SK-N-SH (cell line): ENCODE measurements at regions not wholly inside any gene's neighbourhood (a gene's known extent, or its start where the extent isn't known, plus 50 kb on each side); places are given as distances from the start of the nearest gene placed in this dataset.

Source experiments
- CTCF ChIA-PET: fragments of 300-600, 350-600 bp; formaldehyde crosslinking; extraction: SDS; loops from one replicate; lab custom pipeline; 2021; lab: Yijun Ruan, JAX
- POLR2A ChIA-PET: fragments of 350-600 bp; sonication (Branson Sonifier 250); formaldehyde crosslinking; extraction: SDS; loops from one replicate; lab custom pipeline; 2020; ENCODE audit warnings: antibody characterized with exemption, inconsistent platforms; lab: Yijun Ruan, JAX
- DNase-seq: peaks from one replicate; pipeline ENCODE4 v3.0.0; 2012
- H2AFZ ChIP-seq: fragments of 200-600 bp; sonication (generic); 2 replicates; pipeline ENCODE4 v1.8.1; 2016; ENCODE audit warnings: antibody characterized with exemption, mild to moderate bottlenecking, low read depth
- H3F3A ChIP-seq: fragments of 200-600 bp; sonication (generic); replicated peaks from 2 replicates; pipeline ENCODE3; 2016; ENCODE audit warnings: antibody characterized with exemption, mild to moderate bottlenecking; ENCODE audit not compliant: insufficient read depth
- H3K27ac ChIP-seq, 2 experiments: fragments of 200-500 bp in 1 of 2; fragments of 200-600 bp in 1 of 2; sonication (Bioruptor generic) in 1 of 2; sonication (generic), shearing (Covaris generic) in 1 of 2; 2 replicates each; pipeline versions ENCODE4 v1.5.1 to v1.6.1; 2014 to 2016; ENCODE audit warnings: low read depth in 2 of 2, inconsistent platforms in 1 of 2, low read length in 1 of 2, mild to moderate bottlenecking in 1 of 2, mixed read lengths in 1 of 2
- H3K27me3 ChIP-seq: fragments of 200-600 bp; sonication (generic), shearing (Covaris generic); 2 replicates; pipeline ENCODE4 v1.6.1; 2016; ENCODE audit warnings: mixed run types; ENCODE audit not compliant: insufficient read depth
- H3K36me3 ChIP-seq, 2 experiments: fragments of 200-500 bp in 1 of 2; fragments of 200-600 bp in 1 of 2; sonication (Bioruptor generic) in 1 of 2; sonication (generic) in 1 of 2; replicated peaks in 1 of 2; 2 replicates each; pipeline versions ENCODE3 to v1.5.1; 2014 to 2016; ENCODE audit warnings: low read length in 1 of 2, mild to moderate bottlenecking in 1 of 2; ENCODE audit not compliant: insufficient read depth in 2 of 2, control insufficient read depth in 1 of 2
- H3K4me1 ChIP-seq, 2 experiments: fragments of 200-500 bp in 1 of 2; fragments of 200-600 bp in 1 of 2; sonication (Bioruptor generic) in 1 of 2; sonication (generic), shearing (Covaris generic) in 1 of 2; 2 replicates each; pipeline versions ENCODE4 v1.5.1 to v1.6.1; 2014 to 2016; ENCODE audit warnings: low read depth in 1 of 2, low read length in 1 of 2, mixed run types in 1 of 2; ENCODE audit not compliant: insufficient read depth in 2 of 2, control insufficient read depth in 1 of 2
- H3K4me2 ChIP-seq: fragments of 200-600 bp; sonication (generic), shearing (Covaris generic); 2 replicates; pipeline ENCODE4 v1.6.1; 2017; ENCODE audit warnings: mixed run types
- H3K4me3 ChIP-seq, 2 experiments: fragments of 200-500 bp in 1 of 2; fragments of 200-600 bp in 1 of 2; sonication (Bioruptor generic) in 1 of 2; sonication (generic), shearing (Covaris generic) in 1 of 2; 2 replicates each; pipeline versions ENCODE4 v1.5.1 to v1.8.1; 2014 to 2016; ENCODE audit warnings: low read depth in 2 of 2, inconsistent platforms in 1 of 2, low read length in 1 of 2, mild to moderate bottlenecking in 1 of 2, mixed read lengths in 1 of 2, moderate library complexity in 1 of 2
- H3K79me2 ChIP-seq: fragments of 200-600 bp; sonication (generic); 2 replicates; pipeline ENCODE4 v1.8.1; 2017; ENCODE audit warnings: mild to moderate bottlenecking; ENCODE audit not compliant: insufficient read depth
- H3K9ac ChIP-seq: fragments of 200-600 bp; sonication (generic); 2 replicates; pipeline ENCODE4 v1.6.1; 2017; ENCODE audit warnings: mixed run types
- H3K9me2 ChIP-seq: fragments of 200-600 bp; sonication (generic); 2 replicates; pipeline ENCODE4 v1.6.1; 2017; ENCODE audit warnings: mixed run types
- H3K9me3 ChIP-seq: fragments of 200-600 bp; sonication (generic); 2 replicates; pipeline ENCODE4 v1.6.1; 2017; ENCODE audit warnings: mixed run types, mild to moderate bottlenecking, moderate library complexity
- H4K20me1 ChIP-seq: fragments of 200-600 bp; sonication (generic); 2 replicates; pipeline ENCODE4 v1.6.1; 2017; ENCODE audit warnings: mild to moderate bottlenecking, mixed run types; ENCODE audit not compliant: insufficient read depth
- ELF1 ChIP-seq: IDR thresholded peaks from 2 replicates; pipeline ENCODE4 v1.4.0; 2012
- EP300 ChIP-seq, 2 experiments: IDR thresholded peaks; 2 replicates each; pipeline versions ENCODE4 v1.4.0 to v1.6.1; 2012; ENCODE audit warnings: borderline replicate concordance in 1 of 2, low read depth in 1 of 2, low read length in 1 of 2
- EZH2phosphoT487 ChIP-seq: fragments of 200-600 bp; sonication (generic); IDR thresholded peaks from 2 replicates; pipeline ENCODE4 v1.6.1; 2017; ENCODE audit warnings: low read depth, mixed run types, mild to moderate bottlenecking, antibody characterized with exemption, moderate library complexity, borderline replicate concordance
- FOSL2 ChIP-seq: IDR thresholded peaks from 2 replicates; pipeline ENCODE4 v1.4.0; 2012; ENCODE audit warnings: low read depth, mild to moderate bottlenecking, moderate library complexity, borderline replicate concordance
- FOXM1 ChIP-seq: IDR thresholded peaks from 2 replicates; pipeline ENCODE4 v1.4.0; 2012; ENCODE audit warnings: low read depth, mild to moderate bottlenecking
- GABPA ChIP-seq: IDR thresholded peaks from 2 replicates; pipeline ENCODE4 v1.4.0; 2012; ENCODE audit warnings: low read depth, mild to moderate bottlenecking
- GATA2 ChIP-seq: sonication (generic); formaldehyde crosslinking; IDR thresholded peaks from 2 replicates; pipeline ENCODE4 v1.5.0; 2020; ENCODE audit warnings: mild to moderate bottlenecking, missing genetic modification reagents
- JUND ChIP-seq: IDR thresholded peaks from 2 replicates; pipeline ENCODE4 v1.4.0; 2012
- RAD21 ChIP-seq: IDR thresholded peaks from 2 replicates; pipeline ENCODE4 v1.6.1; 2012; ENCODE audit warnings: mild to moderate bottlenecking, low read length
- RCOR1 ChIP-seq: fragments of 150-350 bp; IDR thresholded peaks from 2 replicates; pipeline ENCODE4 v1.6.1; 2017; ENCODE audit warnings: antibody characterized with exemption, low read length
- RFX5 ChIP-seq: IDR thresholded peaks from 2 replicates; pipeline ENCODE4 v1.6.1; 2012; ENCODE audit warnings: mild to moderate bottlenecking, improper control_type of control experiment, low read length
- TAF1 ChIP-seq: IDR thresholded peaks from 2 replicates; pipeline ENCODE4 v1.6.1; 2012; ENCODE audit warnings: low read depth, mild to moderate bottlenecking, low read length, moderate library complexity, borderline replicate concordance
- TCF12 ChIP-seq: IDR thresholded peaks from 2 replicates; pipeline ENCODE4 v1.4.0; 2012
- WGBS: methylation state at CpG from one replicate; pipeline ENCODE4 v1.1.6; 2017; ENCODE audit warnings: low lambda C conversion rate; 5-methylcytosine and 5-hydroxymethylcytosine counted together
- TF ChIP-seq, protein P1 (sequence below): fragments of 200-600 bp; sonication (generic); IDR thresholded peaks from 2 replicates; pipeline ENCODE4 v1.6.1; 2017; ENCODE audit warnings: antibody characterized with exemption, mild to moderate bottlenecking, moderate library complexity
- TF ChIP-seq, protein P2 (sequence below): fragments of 150-350 bp; IDR thresholded peaks from 2 replicates; pipeline ENCODE4 v1.6.1; 2017; ENCODE audit warnings: antibody characterized with exemption, low read length, low read depth, borderline replicate concordance
- TF ChIP-seq, protein P3 (sequence below): IDR thresholded peaks from 2 replicates; pipeline ENCODE4; 2012
- TF ChIP-seq, protein P4 (sequence below): IDR thresholded peaks from 2 replicates; pipeline ENCODE4 v1.4.0; 2012; ENCODE audit warnings: low read depth, borderline replicate concordance

DNA sequence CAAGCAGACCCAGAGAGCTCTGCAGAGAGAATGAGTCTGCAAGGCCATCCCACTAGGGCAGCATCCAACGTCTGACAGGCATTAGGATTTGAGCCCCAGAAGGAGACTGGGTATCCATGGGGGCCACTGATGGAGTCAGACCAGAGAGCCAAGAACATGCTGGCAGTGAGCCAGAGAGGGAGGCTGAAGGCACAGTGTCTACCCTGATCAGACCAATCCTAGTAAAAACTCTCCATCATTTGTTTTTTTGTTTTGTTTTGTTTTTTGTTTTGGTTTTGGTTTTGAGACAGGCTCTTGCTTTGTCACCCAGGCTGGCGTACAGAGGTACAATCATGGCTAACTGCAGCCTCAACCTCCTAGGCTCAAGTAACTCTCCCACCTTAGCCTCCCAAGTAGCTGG is 133.1 kb upstream of the LYZL2 start:
- Histone ChIP-seq H3K9ac (no peak overlapping the region), H3K27me3 (no peaks in the 10 kb centered on the region), H3K27ac (no peak overlapping the region), H2AFZ (no peak overlapping the region), H3K79me2 (no peaks in the 10 kb centered on the region), H3K36me3 (no peaks in the 10 kb centered on the region), H4K20me1 (no peaks in the 10 kb centered on the region), H3F3A (no peaks in the 10 kb centered on the region), H3K9me3 (no peaks in the 10 kb centered on the region), H3K4me1 (no peaks in the 10 kb centered on the region), H3K4me3 (no peak overlapping the region), H3K4me2 (no peak overlapping the region), H3K9me2 (no peaks in the 10 kb centered on the region)
- 42% methylated on average over 2 of the region's 2 CpGs for WGBS
- DNase-seq: no peak
- POLR2A ChIA-PET: no interaction called here
- TF ChIP-seq, protein P1, sequence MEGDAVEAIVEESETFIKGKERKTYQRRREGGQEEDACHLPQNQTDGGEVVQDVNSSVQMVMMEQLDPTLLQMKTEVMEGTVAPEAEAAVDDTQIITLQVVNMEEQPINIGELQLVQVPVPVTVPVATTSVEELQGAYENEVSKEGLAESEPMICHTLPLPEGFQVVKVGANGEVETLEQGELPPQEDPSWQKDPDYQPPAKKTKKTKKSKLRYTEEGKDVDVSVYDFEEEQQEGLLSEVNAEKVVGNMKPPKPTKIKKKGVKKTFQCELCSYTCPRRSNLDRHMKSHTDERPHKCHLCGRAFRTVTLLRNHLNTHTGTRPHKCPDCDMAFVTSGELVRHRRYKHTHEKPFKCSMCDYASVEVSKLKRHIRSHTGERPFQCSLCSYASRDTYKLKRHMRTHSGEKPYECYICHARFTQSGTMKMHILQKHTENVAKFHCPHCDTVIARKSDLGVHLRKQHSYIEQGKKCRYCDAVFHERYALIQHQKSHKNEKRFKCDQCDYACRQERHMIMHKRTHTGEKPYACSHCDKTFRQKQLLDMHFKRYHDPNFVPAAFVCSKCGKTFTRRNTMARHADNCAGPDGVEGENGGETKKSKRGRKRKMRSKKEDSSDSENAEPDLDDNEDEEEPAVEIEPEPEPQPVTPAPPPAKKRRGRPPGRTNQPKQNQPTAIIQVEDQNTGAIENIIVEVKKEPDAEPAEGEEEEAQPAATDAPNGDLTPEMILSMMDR: no peak
- no peak for TF ChIP-seq GATA2 (CRISPR knock-in tag)
- CTCF ChIA-PET: interaction anchor here (3.9 kb wide), 1 partner anchor 11 kb away, joined by 14 read pairs; no protein-coding TSS in a partner anchor

DNA sequence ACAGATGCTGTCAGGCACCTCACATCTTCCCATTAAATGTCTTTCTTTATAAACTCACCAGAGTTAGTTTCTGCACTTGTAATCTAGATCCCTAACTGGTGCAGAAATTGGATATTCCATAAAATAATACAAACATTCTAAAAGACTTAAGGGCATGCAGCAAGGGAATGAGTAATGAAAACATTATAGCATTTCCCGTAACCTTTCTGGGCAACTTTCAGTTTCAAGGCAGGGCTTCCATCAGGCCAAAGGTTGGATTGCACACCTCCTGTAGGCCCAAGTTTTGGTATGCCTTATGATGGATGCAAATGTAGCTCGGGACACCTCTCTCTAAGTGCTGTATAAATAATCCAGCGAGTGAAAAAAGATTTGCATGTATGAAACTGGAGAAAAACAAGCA is 129.9 kb upstream of the LYZL2 start:
- no peak for TF ChIP-seq TAF1
- TF ChIP-seq RCOR1: no peak
- TF ChIP-seq RAD21: no peak
- TF ChIP-seq RFX5: no peak
- TF ChIP-seq, protein P2, sequence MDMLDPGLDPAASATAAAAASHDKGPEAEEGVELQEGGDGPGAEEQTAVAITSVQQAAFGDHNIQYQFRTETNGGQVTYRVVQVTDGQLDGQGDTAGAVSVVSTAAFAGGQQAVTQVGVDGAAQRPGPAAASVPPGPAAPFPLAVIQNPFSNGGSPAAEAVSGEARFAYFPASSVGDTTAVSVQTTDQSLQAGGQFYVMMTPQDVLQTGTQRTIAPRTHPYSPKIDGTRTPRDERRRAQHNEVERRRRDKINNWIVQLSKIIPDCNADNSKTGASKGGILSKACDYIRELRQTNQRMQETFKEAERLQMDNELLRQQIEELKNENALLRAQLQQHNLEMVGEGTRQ: no peak
- TF ChIP-seq FOSL2: no peak
- TF ChIP-seq TCF12: no peak
- no peak for TF ChIP-seq ELF1
- no peak for TF ChIP-seq EP300 (IDR thresholded peaks at IDR 0.05; ENCODE audit: borderline replicate concordance in 1 of 2, low read depth in 1 of 2, low read length in 1 of 2)
- TF ChIP-seq JUND: no peak
- TF ChIP-seq FOXM1: no peak
- TF ChIP-seq, protein P3, sequence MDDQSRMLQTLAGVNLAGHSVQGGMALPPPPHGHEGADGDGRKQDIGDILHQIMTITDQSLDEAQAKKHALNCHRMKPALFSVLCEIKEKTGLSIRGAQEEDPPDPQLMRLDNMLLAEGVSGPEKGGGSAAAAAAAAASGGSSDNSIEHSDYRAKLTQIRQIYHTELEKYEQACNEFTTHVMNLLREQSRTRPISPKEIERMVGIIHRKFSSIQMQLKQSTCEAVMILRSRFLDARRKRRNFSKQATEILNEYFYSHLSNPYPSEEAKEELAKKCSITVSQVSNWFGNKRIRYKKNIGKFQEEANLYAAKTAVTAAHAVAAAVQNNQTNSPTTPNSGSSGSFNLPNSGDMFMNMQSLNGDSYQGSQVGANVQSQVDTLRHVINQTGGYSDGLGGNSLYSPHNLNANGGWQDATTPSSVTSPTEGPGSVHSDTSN: no peak
- no peak for TF ChIP-seq GABPA
- no peak for TF ChIP-seq EZH2phosphoT487
- TF ChIP-seq, protein P4, sequence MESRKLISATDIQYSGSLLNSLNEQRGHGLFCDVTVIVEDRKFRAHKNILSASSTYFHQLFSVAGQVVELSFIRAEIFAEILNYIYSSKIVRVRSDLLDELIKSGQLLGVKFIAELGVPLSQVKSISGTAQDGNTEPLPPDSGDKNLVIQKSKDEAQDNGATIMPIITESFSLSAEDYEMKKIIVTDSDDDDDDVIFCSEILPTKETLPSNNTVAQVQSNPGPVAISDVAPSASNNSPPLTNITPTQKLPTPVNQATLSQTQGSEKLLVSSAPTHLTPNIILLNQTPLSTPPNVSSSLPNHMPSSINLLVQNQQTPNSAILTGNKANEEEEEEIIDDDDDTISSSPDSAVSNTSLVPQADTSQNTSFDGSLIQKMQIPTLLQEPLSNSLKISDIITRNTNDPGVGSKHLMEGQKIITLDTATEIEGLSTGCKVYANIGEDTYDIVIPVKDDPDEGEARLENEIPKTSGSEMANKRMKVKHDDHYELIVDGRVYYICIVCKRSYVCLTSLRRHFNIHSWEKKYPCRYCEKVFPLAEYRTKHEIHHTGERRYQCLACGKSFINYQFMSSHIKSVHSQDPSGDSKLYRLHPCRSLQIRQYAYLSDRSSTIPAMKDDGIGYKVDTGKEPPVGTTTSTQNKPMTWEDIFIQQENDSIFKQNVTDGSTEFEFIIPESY: no peak
- 52% methylated on average over 3 of the region's 3 CpGs for WGBS
- no peak overlapping the region for H3K27ac ChIP-seq

More for the DNA sequence above, 129.9 kb upstream of the LYZL2 start:
- CTCF ChIA-PET: interaction anchor here (0.7 to 1.4 kb wide), 3 partner anchors 15 to 33 kb away, joined by 3 to 4 read pairs (median 4); no protein-coding TSS in a partner anchor
- Histone ChIP-seq H3K4me3 (no peak overlapping the region), H3K9me3 (no peaks in the 10 kb centered on the region), H3K4me1 (peaks cover 0 to 2% of the 10 kb centered on the region in 2 experiments; a peak in 1 of 4 replicates), H3K36me3 (no peaks in the 10 kb centered on the region), H4K20me1 (no peaks in the 10 kb centered on the region), H3K79me2 (no peaks in the 10 kb centered on the region), H3F3A (no peaks in the 10 kb centered on the region), H3K4me2 (no peak overlapping the region), H3K9me2 (no peaks in the 10 kb centered on the region), H2AFZ (no peak overlapping the region), H3K9ac (no peak overlapping the region), H3K27me3 (no peaks in the 10 kb centered on the region)
- DNase-seq: no peak
- POLR2A ChIA-PET: no interaction called here
